NCI-H2029 treated with DMSO at 0.1 percent for 48 hours (cell line): ENCODE measurements at regions not wholly inside any gene's neighbourhood (a gene's known extent, or its start where the extent isn't known, plus 50 kb on each side); places are given as distances from the start of the nearest gene placed in this dataset.
"Not testable (repeated sequence)": the region's sequence is repeated elsewhere in the genome, so short reads cannot be mapped to it uniquely, and the experiment has no call there.

Experiments
- DNase-seq: peaks from one replicate; lab custom pipeline; 2025; lab: John Stamatoyannopoulos, UW

DNA sequence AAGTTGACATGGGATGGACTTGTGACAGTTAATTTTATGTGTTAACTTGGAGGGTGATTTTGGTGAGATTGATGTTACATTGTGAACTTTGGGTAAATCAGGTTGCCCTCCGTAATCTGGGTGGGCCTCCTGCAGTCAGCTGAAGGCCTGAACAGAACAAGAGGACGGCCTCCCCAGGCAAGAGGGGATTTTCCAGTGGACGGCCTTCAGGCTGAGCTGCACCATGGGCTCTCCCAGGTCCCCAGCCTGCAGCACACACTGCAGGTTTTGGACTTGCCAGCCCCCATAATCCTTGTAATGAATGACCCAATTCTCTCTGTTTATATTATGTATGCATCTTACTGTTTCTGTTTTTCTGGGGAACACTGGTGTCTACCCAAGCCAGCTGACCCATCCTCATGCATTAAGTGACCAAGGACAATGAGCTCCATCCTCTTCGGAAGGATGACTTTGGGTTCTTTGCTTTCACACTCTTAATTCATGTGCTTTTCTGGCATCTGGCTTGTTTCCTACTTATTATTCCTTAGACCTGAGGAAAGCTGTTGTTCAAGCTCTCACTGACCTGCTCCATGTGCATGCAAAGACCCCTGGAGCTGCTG, 64.2 kb downstream of the DACT2 start:
- no peak for DNase-seq

DNA sequence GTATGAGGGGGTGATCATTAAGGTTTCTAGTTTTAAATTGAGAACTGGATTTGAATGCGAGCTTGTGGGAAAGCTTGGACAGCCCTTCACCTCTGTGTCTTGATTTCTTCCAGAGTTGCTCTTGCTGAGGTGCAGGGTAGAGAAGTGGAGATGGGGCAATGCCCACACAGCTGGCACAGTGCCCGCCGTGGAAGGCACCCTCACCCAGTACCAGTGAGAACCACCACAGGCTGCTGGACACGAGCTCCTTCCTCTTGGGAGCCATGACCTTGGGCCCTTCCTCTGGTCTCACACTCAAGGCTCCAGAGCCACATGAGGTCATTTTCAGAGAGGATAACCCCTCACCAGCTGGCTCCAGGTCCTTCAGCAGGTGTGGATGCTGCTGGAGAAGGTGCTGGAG, 67.3 kb downstream of the DACT2 start:
- DNase-seq, result no peak

- DNase-seq, result no peak
Observed at GRCh38 chr6:168250250-168250649, 69.3 kb downstream of the DACT2 start.

DNA sequence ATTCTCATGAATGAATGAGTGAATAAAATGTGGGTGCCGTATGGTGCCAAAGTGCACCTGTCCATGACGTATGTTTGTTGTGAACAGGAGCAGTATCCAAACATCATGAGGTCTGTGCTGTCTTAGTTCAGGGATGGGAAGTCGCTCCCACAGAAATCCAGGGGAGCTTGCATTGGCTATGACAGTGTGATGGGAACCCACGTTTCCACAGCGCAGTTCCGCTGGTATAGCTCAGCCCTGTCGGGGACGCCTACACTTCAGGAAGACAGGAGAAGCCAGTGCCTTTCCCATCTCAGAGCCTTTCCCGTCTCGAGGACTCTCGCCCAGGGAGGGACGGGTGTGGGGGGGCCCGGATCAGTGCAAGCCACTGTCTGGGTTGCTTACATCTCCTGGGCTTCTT, 69.8 kb downstream of the DACT2 start:
- no peak for DNase-seq

DNA sequence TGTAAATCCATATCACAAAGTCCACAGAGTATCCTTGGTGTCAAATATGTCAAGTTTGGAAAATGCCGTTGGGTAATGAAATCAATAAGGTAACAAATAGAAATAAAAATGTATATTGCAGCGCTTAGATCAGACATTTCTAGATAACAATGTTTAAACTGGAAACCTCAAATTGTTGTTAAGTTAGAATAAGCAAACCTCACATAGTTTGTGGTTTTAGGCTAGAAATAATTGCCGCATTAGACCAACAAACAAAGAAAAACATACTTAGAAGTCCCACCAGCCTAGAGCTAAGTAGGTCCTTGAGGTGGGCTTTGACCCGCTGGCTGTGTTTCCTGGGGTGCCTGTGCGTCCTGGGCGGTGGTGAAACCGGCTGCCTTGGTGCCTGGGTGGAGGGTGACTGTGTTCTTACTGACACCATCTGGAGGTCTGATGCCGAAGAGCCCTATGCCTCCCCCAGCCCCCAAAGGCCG, 71.4 kb downstream of the DACT2 start:
- no peak for DNase-seq

DNA sequence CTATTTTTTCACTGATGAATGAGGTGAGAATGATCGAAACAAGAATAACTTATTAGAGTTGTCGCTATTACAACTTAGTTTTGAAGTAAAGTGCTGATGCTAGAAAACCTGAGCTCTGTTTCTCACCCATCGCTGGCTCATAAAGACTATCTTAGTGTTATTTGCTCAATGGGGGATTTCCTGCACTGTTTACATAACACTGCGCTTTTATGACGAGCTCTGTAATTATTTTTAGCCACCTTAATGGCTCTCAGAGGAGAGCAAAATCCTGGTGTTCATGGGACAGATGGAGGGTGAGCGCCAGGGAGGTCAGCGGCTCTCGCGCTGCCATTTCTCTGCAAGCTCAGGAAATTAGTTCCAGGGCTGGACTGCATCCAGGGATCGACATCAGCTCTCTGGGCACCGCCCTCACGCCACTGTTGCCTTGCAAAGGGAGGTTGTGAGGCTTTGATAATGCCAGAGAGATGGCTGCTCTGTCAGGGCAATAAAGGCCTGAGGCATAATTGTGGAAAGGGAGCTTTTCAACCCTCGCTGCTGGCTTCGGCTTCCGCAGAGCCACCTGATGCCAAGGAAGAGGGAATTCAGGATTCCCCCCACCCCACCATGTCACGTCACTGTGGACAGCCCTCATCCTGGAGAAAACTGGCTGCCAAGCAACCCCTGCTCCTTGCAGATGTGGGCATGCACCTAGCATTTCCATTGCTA, 72.0 kb downstream of the DACT2 start:
- peak; percentile 36 for DNase-seq

- no peak for DNase-seq
Observed at GRCh38 chr6:168244961-168245551, 74.5 kb downstream of the DACT2 start.

- no peak for DNase-seq
Observed at GRCh38 chr6:168243812-168244376, 75.7 kb downstream of the DACT2 start.

DNA sequence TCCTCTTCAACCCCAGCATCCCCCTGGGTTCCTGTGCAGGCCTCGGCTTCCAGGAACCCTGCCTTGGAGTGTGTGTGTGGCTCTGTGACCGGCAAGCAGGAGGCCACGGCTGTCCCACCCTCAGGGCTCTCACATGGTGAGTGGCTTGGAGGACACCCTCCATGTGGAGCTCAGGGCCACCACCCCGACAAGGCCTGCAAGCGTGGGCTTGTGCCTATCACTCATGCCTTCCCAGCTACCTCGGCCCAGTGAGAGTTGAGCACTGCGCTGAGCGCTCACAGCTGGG, 76.7 kb downstream of the DACT2 start:
- DNase-seq, result no peak

DNA sequence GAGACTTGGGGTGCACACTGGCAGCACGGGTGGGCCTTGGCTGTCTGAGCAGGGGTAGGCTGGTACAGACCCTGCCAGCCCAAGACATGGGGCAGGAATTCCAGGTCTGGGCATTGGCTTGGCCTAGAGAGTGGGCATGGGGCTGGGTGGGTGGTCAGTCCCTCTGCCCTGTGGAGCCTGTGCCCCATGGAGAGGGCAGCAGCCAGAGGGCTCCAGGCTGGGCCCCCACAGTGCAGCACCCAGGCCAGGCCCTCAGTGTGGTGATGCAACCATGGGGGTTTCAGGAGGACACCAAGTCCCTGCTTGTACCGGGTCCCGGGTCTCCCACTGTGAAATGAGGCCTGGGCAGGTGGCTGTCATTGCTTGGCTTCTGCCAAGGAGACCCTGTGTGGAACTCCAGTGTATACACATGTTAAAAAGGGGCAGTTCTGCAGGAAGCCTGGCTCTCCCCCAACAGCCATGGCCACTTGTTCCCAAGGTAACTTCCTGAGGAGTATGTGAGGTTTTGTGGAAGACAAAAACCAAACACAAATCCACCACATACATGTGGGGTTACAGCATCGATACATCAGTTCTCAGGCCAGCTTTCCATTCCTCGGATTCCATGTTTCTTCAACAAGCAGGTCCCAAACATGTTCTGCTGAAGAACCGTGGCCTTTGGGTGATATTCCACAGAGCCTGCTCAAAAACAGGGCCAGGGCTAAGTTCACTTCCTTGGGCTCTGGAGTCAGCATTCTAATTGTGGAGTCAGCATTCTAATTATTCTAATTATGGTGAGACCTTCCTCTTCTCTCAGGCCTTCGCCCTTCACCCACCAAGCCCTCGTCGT, 77.3 kb downstream of the DACT2 start:
- no peak for DNase-seq

DNA sequence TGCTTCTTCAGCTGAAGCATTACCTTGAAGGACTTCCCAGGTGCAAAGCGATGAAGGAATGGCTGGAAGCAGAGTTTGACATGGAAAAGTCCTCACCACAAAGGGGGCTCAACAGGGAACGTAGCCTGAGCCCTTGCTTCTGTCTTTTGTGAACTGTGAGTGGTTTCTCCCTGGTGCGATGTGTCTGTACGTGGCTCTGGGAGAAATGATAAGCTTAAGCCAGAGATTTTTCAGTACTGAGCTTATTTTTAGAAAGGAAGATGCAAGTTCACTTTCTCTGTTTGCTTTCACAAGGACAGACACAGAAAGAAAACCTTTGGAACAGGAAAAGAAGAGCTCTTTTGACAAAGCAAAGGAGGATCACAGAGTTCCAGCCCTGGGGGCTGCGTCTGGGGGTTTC, 79.4 kb downstream of the DACT2 start:
- no peak for DNase-seq

GRCh38 chr6:168239044-168239773, 80.4 kb downstream of the DACT2 start:
- DNase-seq, result no peak

- no peak for DNase-seq
Observed at GRCh38 chr6:168238159-168238909, 81.2 kb downstream of the DACT2 start.

GRCh38 chr6:168233875-168234213, 85.7 kb downstream of the DACT2 start:
- not testable (repeated sequence) for DNase-seq

DNA sequence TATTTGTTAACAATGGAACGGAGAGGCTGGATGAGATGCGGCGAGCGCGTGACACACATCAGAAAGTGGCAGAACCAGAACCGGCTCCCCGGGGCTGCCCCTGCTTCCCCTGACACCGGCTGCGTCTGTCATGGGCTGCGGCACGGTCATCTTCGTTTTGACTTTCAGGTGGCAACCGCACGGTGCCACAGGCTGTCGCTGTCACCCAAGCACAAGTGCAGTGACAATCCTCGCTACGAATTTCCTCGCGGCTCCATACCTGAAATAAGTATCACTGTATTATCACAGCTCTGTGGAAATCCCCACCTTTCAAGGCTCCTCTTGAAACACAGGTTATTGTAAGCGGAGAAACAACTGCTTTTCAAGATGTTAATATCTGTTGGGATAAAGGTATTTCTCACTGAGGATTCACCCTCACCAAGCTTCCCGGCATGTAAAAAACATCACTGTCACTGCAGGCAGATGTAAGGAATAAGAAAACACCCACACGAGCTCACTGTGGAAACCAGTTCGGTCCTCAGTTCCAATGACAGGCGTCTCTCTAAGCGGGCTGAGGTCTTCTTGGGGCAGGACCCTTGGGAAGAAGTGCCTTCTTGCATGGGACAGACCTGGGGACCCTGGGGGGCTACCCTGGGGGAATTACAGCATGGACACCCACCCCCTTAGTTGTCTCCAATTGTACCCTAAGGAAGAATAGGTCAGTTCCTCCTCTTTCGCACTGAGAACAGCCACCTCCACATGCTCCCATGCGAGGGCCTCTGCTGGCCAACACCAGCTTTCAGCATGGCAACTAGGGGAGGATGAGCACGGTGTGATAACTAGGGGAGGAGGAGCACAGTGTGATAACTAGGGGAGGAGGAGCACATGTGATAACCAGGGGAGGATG, 86.3 kb downstream of the DACT2 start:
- no peak for DNase-seq

DNA sequence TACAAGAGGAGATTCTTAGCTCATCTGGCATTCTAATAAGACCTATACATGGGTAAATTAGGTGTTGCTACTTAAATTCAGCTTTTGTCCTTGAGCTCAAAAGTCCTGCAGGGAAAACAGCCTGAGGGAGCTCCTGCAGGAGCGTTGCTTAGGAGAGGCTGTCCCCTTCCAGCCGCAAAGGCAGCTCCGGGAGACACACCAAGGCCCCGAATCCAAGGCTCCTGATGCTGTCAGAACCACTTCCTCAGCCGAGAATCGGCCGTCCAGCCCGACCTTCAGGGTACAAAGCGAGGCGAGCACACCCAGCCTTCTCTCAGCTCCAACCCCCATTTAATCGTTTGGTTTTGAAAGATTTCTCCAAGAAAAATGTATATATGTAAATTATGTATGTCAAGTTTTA, 87.0 kb downstream of the DACT2 start:
- no peak for DNase-seq

DNA sequence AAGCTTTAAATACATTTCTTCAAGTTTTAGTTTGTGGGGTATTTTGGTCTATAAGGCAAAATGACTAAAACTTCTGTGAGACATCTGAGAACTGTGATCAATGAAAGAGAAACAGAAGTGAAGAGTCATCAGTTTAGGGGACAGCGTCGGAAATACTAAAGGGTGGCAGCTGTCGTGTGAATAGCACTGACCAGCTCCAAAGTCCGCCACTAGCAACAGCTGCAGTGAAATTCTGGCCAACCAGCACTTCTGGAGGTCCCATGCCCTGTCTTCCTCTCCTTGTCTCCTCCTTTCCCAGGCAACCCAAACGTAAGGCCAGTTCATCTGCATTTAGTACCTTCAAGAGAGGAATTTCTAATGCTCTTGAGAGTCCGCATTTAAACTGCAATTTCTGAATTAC, 87.5 kb downstream of the DACT2 start:
- DNase-seq, result no peak

GRCh38 chr6:168231393-168231957, 88.1 kb downstream of the DACT2 start:
- no peak for DNase-seq

- DNase-seq, result no peak
Observed at GRCh38 chr6:168229368-168229752, 90.2 kb downstream of the DACT2 start.
